GM04504 (cell line): ENCODE measurements at regions not wholly inside any gene's neighbourhood (a gene's known extent, or its start where the extent isn't known, plus 50 kb on each side); places are given as distances from the start of the nearest gene placed in this dataset.
"Not testable (repeated sequence)": the region's sequence is repeated elsewhere in the genome, so short reads cannot be mapped to it uniquely, and the experiment has no call there.

Experiments
- DNase-seq: peaks from one replicate; pipeline ENCODE4 v3.0.0-alpha.2; 2012; ENCODE audit warnings: low read depth

GRCh38 chr2:208800887-208801286 is 394.3 kb downstream of the PTH2R start:
- not testable (repeated sequence) for DNase-seq

DNA sequence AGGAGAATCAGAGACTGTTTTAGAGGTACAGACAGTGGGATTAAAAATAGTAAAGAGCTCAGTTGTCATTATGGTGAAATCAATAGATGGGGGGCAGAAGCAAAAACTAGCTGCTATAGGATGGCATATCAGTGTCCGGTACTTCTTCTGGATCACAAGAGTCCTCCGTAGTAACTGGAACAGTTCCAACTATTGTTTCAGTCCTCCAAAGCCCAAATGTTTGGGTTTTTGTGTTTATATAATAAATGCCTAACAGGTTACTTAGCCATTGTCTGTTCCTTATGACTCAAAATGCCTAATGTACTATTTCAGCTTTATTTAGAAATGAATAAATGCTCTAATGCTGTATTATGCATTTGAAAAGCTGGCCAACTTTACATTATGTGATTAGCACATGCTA is 401.2 kb downstream of the PTH2R start:
- no peak for DNase-seq

- not testable (repeated sequence) for DNase-seq
Observed at GRCh38 chr2:208811885-208812284, 405.3 kb downstream of the PTH2R start.

- no peak for DNase-seq
Observed at GRCh38 chr2:208819190-208819589, 412.6 kb downstream of the PTH2R start.

- DNase-seq = no peak
Observed at GRCh38 chr2:208820014-208820688, 413.6 kb downstream of the PTH2R start.

DNA sequence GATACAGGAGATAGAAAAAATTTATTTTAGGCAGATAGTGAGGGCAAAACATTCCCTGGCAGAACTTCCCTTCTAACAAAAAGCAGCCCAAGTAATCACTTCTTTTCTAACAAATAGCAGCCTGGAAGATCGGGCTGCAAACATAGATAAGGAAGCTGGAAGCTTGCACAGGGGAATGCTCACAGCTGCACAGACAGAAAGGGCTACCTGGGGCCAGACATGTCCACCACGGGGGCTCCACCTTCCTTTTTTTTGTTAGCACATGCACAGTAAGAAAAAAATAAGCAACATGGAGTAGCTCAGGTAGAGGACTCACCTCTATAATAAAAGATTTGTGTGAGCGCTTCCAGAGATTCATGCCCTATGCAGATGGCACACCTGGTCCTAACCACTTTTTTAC is 420.5 kb downstream of the PTH2R start:
- no peak for DNase-seq

DNA sequence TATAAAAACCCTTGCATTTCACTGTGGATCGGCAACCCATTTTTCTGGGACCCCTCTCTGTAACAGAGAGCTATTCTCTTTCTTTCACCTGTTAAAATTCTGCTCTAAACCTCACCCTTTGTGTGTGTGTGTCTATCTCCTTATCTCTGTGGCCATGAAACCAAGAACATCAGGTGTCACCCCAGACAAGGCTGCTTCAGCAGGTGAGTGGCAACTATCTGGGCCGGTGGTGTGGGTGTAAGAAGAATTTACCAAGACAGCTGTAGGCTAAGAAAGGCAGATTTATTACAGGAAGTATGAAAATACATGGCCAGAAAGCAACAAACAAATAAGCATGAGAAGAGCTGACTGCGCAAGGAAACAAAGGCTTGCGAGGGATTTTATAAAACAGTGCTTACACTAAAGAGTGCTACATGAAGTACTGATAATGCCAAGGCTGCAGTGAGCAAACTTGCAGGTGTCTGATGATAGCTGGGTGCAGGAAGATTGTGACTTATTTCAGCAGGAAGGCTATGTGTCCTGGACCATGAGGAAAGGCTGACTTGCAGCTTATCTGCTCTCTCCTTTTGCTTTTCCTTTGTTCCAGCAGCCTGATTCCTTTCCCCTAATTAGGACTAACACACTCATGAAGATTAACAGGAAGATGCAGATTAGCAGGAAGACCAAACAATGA is 421.1 kb downstream of the PTH2R start:
- DNase-seq = no peak

GRCh38 chr2:208830203-208830602 is 423.6 kb downstream of the PTH2R start:
- no peak for DNase-seq

DNA sequence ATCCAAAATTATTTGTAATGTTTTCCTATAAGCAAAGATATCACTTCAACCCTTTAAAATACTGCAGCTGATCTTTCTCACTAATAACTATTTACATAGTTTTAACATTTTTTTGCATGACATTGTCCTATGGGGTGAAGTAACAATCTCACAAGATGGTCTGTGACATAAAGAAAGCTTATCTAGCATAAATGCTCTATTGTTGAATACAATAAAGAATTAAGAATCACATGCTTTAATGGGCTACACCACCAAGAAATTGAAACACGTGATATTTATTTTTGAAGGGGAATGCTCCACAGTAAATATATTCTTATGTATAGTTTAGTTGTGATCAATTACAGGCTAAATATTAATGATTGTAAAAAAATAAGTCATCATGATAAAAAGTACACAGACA is 441.1 kb downstream of the PTH2R start:
- DNase-seq = no peak

DNA sequence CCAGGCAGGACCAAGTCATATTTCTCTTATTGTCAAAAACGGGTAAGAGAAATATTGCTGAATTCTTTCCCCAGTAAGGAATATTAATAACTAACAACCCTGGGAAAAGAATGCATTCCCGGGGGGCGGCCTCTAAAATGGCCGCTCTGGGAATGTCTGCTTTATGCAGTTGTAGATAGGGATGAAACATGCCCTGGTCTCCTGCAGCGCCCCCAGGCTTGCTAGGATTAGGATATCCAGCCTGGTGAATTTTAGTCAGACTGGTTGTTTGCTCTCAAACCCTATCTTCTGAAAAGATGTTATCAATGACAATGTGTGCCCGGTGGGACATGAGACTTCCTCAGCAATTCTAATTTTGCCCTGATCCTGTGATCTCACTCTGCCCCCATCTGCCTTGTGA is 448.1 kb downstream of the PTH2R start:
- no peak for DNase-seq

- DNase-seq = no peak
Observed at GRCh38 chr2:208867374-208867773, 460.8 kb downstream of the PTH2R start.

GRCh38 chr2:208872591-208872990 is 466.0 kb downstream of the PTH2R start:
- DNase-seq = no peak

GRCh38 chr2:208879666-208880065 is 473.1 kb downstream of the PTH2R start:
- no peak for DNase-seq

DNA sequence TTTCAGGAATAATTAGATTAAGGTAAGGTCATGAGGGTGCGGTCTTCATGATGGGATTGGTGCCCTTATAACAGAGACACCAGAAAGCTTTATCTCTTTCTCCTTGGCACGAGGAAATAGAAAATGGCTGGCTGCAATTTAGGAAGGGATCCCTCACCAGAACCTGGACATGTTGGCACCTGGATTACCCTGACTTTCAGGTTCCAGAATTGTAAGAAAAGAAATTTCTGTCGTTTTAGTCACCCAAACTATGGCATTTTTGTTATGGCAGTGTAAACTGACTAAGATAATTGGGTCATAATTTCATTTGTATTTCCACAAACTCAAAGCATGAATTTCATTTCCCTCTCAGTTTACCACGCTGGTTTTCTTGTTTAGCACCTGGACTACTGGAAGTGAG is 473.6 kb downstream of the PTH2R start:
- DNase-seq = no peak

- no peak for DNase-seq
Observed at GRCh38 chr2:208890486-208890885, 483.9 kb downstream of the PTH2R start.

GRCh38 chr2:208892203-208892602 is 485.6 kb downstream of the PTH2R start:
- DNase-seq = no peak

DNA sequence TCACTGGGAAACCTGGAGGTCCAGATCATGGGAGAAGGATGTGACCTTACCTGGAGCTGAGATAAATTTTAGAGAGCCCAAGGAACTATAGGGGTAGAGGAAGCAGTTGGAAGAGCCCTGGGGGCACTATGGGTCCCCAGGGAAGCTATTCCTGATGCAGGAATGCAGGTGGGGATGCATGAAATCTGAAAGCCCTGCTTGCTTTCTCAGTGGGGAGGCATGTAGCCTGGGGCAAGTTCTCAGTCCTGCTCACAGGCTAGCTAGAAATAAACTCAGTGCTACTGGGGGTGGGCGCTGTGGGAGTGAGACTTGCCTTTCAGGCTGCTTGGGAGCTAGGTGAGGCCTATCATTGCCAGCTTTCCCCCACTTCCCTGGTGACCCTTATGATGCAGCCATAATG is 499.7 kb downstream of the PTH2R start:
- DNase-seq = no peak

DNA sequence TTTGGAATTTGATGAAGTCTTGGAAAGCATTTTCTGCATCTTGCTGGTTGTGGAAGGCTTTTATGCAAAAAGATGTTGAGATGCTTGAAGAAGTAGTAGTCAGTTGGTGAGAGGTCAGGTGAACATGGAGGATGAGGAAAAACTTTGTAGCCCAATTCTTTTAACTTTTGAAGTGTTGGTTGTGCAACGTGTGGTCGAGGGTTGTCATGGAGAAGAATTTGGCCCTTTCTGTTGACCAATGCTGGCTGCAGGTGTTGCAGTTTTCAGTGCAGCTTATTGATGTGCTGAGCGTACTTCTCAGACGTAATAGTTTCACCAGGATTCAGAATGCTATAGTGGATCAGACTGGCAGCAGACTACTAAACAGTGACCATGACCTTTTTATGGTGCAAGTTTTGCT is 508.4 kb upstream of the MAP2 start:
- no peak for DNase-seq

GRCh38 chr2:208916881-208917280 is 507.0 kb upstream of the MAP2 start:
- DNase-seq = no peak

- not testable (repeated sequence) for DNase-seq
Observed at GRCh38 chr2:208921358-208921757, 502.5 kb upstream of the MAP2 start.

- DNase-seq = no peak
Observed at GRCh38 chr2:208927867-208928266, 496.0 kb upstream of the MAP2 start.

GRCh38 chr2:208929139-208929864 is 494.5 kb upstream of the MAP2 start:
- DNase-seq = no peak

DNA sequence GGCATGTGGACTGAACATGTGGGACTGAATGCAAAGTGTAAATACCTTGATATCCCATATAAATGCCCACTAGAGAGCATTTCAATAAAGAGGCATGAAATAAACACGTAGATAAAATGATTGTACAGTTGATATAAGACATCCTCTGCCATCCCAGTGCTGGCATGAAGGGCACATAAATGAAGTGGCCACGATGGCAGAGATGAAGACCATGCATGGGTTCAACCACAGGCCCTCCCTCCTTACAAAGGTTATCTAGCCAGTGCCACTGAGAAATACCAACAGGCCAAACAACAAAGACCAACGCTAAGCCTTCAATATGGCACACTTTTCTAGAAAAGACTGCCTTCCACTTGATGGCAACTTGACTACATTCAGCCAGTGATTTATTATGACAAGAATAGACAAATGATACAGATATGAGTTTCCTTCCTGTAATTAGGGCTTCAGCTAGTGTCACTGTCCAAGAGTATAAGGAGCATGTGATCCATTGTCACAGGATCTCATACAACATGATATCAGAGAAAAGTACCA is 493.9 kb upstream of the MAP2 start:
- DNase-seq = no peak
